ENCODE measurements at regions not wholly inside any gene's neighbourhood (a gene's known extent, or its start where the extent isn't known, plus 50 kb on each side); places are given as distances from the start of the nearest gene placed in this dataset.
"Not testable (repeated sequence)": the region's sequence is repeated elsewhere in the genome, so short reads cannot be mapped to it uniquely, and the experiment has no call there.

GRCh38 chr5:113742639-113743038, 229.1 kb downstream of the YTHDC2 start:
- no peak for ATAC-seq
- WGBS (ENCODE audit: insufficient coverage, low coverage, low lambda C conversion rate, missing lambda C conversion rate), result 0% methylated on average over 1 of the region's 1 CpG
- Histone ChIP-seq H3K36me3 (no peaks in the 10 kb centered on the region), H3K27ac (no peak overlapping the region), H3K4me3 (no peak overlapping the region), H3K9me3 (no peaks in the 10 kb centered on the region), H3K27me3 (no peaks in the 10 kb centered on the region), H3K4me1 (no peaks in the 10 kb centered on the region)
- TF ChIP-seq CTCF (IDR thresholded peaks at IDR 0.05) (no peak), POLR2A (IDR thresholded peaks at IDR 0.05) (no peak)
- DNase-seq, result no peak
- intact Hi-C loops (cut with DNase I), result no loop called here

GRCh38 chr5:113748403-113748802, 234.9 kb downstream of the YTHDC2 start:
- Histone ChIP-seq H3K9me3 (no peaks in the 10 kb centered on the region), H3K4me3 (no peak overlapping the region), H3K27ac (no peak overlapping the region), H3K36me3 (no peaks in the 10 kb centered on the region), H3K4me1 (no peaks in the 10 kb centered on the region), H3K27me3 (no peaks in the 10 kb centered on the region)
- no peak for ATAC-seq
- intact Hi-C loops (cut with DNase I), result no loop called here
- DNase-seq, result no peak
- TF ChIP-seq CTCF (IDR thresholded peaks at IDR 0.05), result no peak
- WGBS (ENCODE audit: insufficient coverage, low coverage, low lambda C conversion rate, missing lambda C conversion rate), result 49% methylated on average over 2 of the region's 2 CpGs

GRCh38 chr5:113749334-113749733, 235.8 kb downstream of the YTHDC2 start:
- Histone ChIP-seq H3K36me3 (no peaks in the 10 kb centered on the region), H3K9me3 (no peaks in the 10 kb centered on the region), H3K4me3 (no peak overlapping the region), H3K27ac (no peak overlapping the region), H3K27me3 (no peaks in the 10 kb centered on the region), H3K4me1 (no peaks in the 10 kb centered on the region)
- intact Hi-C loops (cut with DNase I), result no loop called here
- WGBS (ENCODE audit: insufficient coverage, low coverage, low lambda C conversion rate, missing lambda C conversion rate), result 60% methylated on average over 1 of the region's 1 CpG
- ATAC-seq, result no peak
- no peak for TF ChIP-seq CTCF (IDR thresholded peaks at IDR 0.05)
- no peak for TF ChIP-seq POLR2A (IDR thresholded peaks at IDR 0.05)
- DNase-seq, result no peak

GRCh38 chr5:113753182-113753581, 239.7 kb downstream of the YTHDC2 start:
- H3K4me1 ChIP-seq; H3K36me3 ChIP-seq; ATAC-seq; H3K27ac ChIP-seq; H3K9me3 ChIP-seq; DNase-seq; intact Hi-C loops (cut with DNase I); H3K27me3 ChIP-seq; H3K4me3 ChIP-seq: not testable (repeated sequence)
- WGBS (ENCODE audit: insufficient coverage, low coverage, low lambda C conversion rate, missing lambda C conversion rate), result 94% methylated on average over 3 of the region's 20 CpGs

GRCh38 chr5:113755516-113755915, 242.0 kb downstream of the YTHDC2 start:
- TF ChIP-seq CTCF (IDR thresholded peaks at IDR 0.05) (no peak), POLR2A (IDR thresholded peaks at IDR 0.05) (no peak)
- no peak for ATAC-seq
- H3K4me1 ChIP-seq, result no peaks in the 10 kb centered on the region
- no peak overlapping the region for H3K27ac ChIP-seq
- no peaks in the 10 kb centered on the region for H3K36me3 ChIP-seq
- no peak for DNase-seq
- no peaks in the 10 kb centered on the region for H3K27me3 ChIP-seq
- WGBS (ENCODE audit: insufficient coverage, low coverage, low lambda C conversion rate, missing lambda C conversion rate), result 71% methylated on average over 3 of the region's 3 CpGs
- intact Hi-C loops (cut with DNase I), result no loop called here
- H3K4me3 ChIP-seq, result no peak overlapping the region
- no peaks in the 10 kb centered on the region for H3K9me3 ChIP-seq

All from right lobe of liver (tissue), 6 donors.